ENCODE measurements at regions not wholly inside any gene's neighbourhood (a gene's known extent, or its start where the extent isn't known, plus 50 kb on each side); places are given as distances from the start of the nearest gene placed in this dataset.
"Not testable (repeated sequence)": the region's sequence is repeated elsewhere in the genome, so short reads cannot be mapped to it uniquely, and the experiment has no call there.

DNA sequence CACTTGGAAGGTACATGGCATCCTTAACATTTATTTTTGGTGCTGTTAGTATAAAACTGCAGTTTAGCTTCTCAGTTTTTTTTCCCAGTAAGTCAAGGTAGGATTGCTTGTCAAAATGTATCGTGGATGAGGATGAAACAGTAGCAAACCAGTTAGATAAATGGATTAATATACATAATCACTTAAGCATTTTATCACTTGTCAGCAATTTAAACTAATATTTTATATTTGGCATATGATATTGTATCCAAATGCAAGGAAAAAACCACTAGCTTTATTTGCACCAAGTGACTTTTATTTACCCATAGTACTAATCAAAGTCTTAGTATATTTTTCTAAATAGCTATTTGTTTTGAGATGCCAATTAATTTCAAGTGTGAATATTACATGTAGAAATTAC is 137.7 kb upstream of the XIRP2 start:
- intact Hi-C loops (cut with DNase I), result no loop called here

GRCh38 chr2:166744117-166744516 is 144.2 kb upstream of the XIRP2 start:
- H3K36me3 ChIP-seq (replicated peaks in 1 of 2; ENCODE audit: insufficient read depth in 1 of 2, low read depth in 2 of 2); H3K4me1 ChIP-seq; DNase-seq; H3K4me3 ChIP-seq; H3K27ac ChIP-seq; intact Hi-C loops (cut with DNase I); H3K27me3 ChIP-seq; ATAC-seq: not testable (repeated sequence)
- H3K9me3 ChIP-seq, result peaks cover 0 to 40% (median 0%) of the 10 kb centered on the region in 3 donors
- 42 to 64% methylated on average over 1 of the region's 1 CpG for WGBS, 2 donors

More for the DNA sequence above, 137.7 kb upstream of the XIRP2 start:
- Histone ChIP-seq H3K4me3 (no peak overlapping the region), H3K27ac (no peak overlapping the region), H3K36me3 (replicated peaks in 1 of 2; ENCODE audit: insufficient read depth in 1 of 2, low read depth in 2 of 2) (no peaks in the 10 kb centered on the region), H3K4me1 (no peaks in the 10 kb centered on the region), H3K9me3 (no peaks in the 10 kb centered on the region), H3K27me3 (no peaks in the 10 kb centered on the region)
- 23 to 29% methylated on average over 1 of the region's 1 CpG for WGBS, 2 donors
- TF ChIP-seq POLR2A (IDR thresholded peaks at IDR 0.05), result no peak
- TF ChIP-seq CTCF (IDR thresholded peaks at IDR 0.05), result no peak
- DNase-seq (no peak), ATAC-seq (no peak)

- H3K4me1 ChIP-seq; H3K27me3 ChIP-seq; H3K36me3 ChIP-seq (replicated peaks in 1 of 2; ENCODE audit: insufficient read depth in 1 of 2, low read depth in 2 of 2); intact Hi-C loops (cut with DNase I); ATAC-seq; H3K27ac ChIP-seq; H3K4me3 ChIP-seq; DNase-seq: not testable (repeated sequence)
- H3K9me3 ChIP-seq, result peaks cover 0 to 40% (median 0%) of the 10 kb centered on the region in 3 donors
- WGBS, 2 donors, result 84 to 93% methylated on average over 10 of the region's 10 CpGs
Observed at GRCh38 chr2:166743482-166743881, 144.8 kb upstream of the XIRP2 start.

- intact Hi-C loops (cut with DNase I), result no loop called here
- WGBS, 2 donors, result 44 to 63% methylated on average over 2 of the region's 2 CpGs
Observed at GRCh38 chr2:166727095-166727494, 161.2 kb upstream of the XIRP2 start.

GRCh38 chr2:166725927-166726924 is 162.1 kb upstream of the XIRP2 start:
- H3K27me3 ChIP-seq, result no peaks in the 10 kb centered on the region
- ATAC-seq (no peak), DNase-seq (no peak)
- no peaks in the 10 kb centered on the region for H3K9me3 ChIP-seq
- TF ChIP-seq POLR2A (IDR thresholded peaks at IDR 0.05) (no peak), CTCF (IDR thresholded peaks at IDR 0.05) (no peak)
- WGBS, 2 donors, result 65 to 69% methylated on average over 2 of the region's 2 CpGs
- no peak overlapping the region for H3K4me3 ChIP-seq
- H3K27ac ChIP-seq, result no peak overlapping the region
- no peaks in the 10 kb centered on the region for H3K4me1 ChIP-seq
- intact Hi-C loops (cut with DNase I), result no loop called here
- no peaks in the 10 kb centered on the region for H3K36me3 ChIP-seq (replicated peaks in 1 of 2; ENCODE audit: insufficient read depth in 1 of 2, low read depth in 2 of 2)

More at GRCh38 chr2:166727095-166727494, 161.2 kb upstream of the XIRP2 start:
- ATAC-seq (no peak), DNase-seq (no peak)
- TF ChIP-seq POLR2A (IDR thresholded peaks at IDR 0.05) (no peak), CTCF (IDR thresholded peaks at IDR 0.05) (no peak)
- Histone ChIP-seq H3K4me1 (no peaks in the 10 kb centered on the region), H3K9me3 (no peaks in the 10 kb centered on the region), H3K27ac (no peak overlapping the region), H3K36me3 (replicated peaks in 1 of 2; ENCODE audit: insufficient read depth in 1 of 2, low read depth in 2 of 2) (no peaks in the 10 kb centered on the region), H3K27me3 (no peaks in the 10 kb centered on the region), H3K4me3 (no peak overlapping the region)

Measured in body of pancreas (tissue), 4 donors.